Brain microvascular endothelial cell (primary cell): ENCODE measurements at regions not wholly inside any gene's neighbourhood (a gene's known extent, or its start where the extent isn't known, plus 50 kb on each side); places are given as distances from the start of the nearest gene placed in this dataset.

Experiments
- DNase-seq: peaks from one replicate; pipeline ENCODE4 v3.0.0-alpha.2; 2020
- H3K27ac ChIP-seq: fragments of 250-450 bp; sonication (Bioruptor Pico); 2 replicates; pipeline ENCODE4 v1.5.1; 2020; ENCODE audit warnings: mild to moderate bottlenecking, moderate library complexity
- H3K27me3 ChIP-seq: fragments of 250-450 bp; sonication (Bioruptor Pico); replicated peaks from 2 replicates; pipeline ENCODE4 v1.5.1; 2020; ENCODE audit warnings: mild to moderate bottlenecking
- H3K36me3 ChIP-seq: fragments of 250-450 bp; sonication (Bioruptor Pico); replicated peaks from 2 replicates; pipeline ENCODE4 v1.5.1; 2020; ENCODE audit warnings: mild to moderate bottlenecking
- H3K4me3 ChIP-seq: 2 replicates; pipeline ENCODE4 v1.5.1; 2011; ENCODE audit warnings: low read depth, mild to moderate bottlenecking, control low read depth, low read length, moderate library complexity
- in situ Hi-C: cut with HindIII; loops from 2 replicates; pipeline ENCODE4 v1.10.0; 2017; ENCODE audit warnings: low sequenced_read_pairs, low pct_ligation_motif_present
- TF ChIP-seq, protein P1 (sequence below): IDR thresholded peaks from 2 replicates; pipeline ENCODE4 v1.5.1; 2011; ENCODE audit warnings: low read depth, mild to moderate bottlenecking, moderate library complexity, low read length, control low read depth, inconsistent platforms; ENCODE audit errors: missing control alignments

DNA sequence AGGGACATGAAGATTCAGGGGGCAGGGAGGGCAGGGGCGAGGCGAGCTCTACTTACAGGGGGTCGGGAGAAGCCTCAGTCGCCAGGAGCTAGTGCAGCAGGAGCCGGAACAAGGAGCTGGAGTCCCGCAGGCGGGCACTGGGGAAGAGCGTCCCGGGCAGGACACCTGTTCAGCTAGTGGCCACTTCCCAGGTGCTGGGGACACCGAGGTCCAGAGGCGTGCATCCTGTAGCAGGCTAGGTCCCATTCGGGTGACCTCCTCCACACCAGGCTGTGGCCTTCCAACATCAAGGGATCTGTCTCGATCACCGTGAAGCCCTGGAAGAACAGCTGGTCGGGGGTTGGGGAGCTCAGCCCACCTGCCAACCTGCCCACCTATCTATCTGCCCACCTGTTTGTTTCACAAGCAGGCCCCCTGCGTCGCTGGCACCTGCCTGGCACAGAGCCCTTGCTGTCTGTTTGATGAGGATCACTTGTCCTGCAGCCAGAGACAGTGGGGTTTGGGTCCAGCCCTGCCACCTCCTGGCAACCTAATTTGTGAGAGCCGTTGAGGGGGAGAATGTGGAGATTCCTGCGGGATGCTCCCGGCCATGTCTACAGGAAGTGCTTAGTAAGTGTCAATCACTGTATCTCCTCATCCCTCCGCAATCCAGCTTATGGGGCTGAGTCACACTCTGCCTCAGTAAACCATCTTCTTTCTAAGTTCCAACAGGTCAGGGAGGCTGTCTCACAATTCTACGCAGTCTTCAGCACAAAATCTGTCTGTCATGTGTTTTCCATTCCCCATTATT, 940.9 kb downstream of the BRD1 start:
- in situ Hi-C loops: no loop called here
- Histone ChIP-seq H3K27me3 (no peaks in the 10 kb centered on the region), H3K27ac (no peak overlapping the region), H3K36me3 (no peaks in the 10 kb centered on the region), H3K4me3 (no peak overlapping the region)
- DNase-seq: no peak
- TF ChIP-seq, protein P1, sequence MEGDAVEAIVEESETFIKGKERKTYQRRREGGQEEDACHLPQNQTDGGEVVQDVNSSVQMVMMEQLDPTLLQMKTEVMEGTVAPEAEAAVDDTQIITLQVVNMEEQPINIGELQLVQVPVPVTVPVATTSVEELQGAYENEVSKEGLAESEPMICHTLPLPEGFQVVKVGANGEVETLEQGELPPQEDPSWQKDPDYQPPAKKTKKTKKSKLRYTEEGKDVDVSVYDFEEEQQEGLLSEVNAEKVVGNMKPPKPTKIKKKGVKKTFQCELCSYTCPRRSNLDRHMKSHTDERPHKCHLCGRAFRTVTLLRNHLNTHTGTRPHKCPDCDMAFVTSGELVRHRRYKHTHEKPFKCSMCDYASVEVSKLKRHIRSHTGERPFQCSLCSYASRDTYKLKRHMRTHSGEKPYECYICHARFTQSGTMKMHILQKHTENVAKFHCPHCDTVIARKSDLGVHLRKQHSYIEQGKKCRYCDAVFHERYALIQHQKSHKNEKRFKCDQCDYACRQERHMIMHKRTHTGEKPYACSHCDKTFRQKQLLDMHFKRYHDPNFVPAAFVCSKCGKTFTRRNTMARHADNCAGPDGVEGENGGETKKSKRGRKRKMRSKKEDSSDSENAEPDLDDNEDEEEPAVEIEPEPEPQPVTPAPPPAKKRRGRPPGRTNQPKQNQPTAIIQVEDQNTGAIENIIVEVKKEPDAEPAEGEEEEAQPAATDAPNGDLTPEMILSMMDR: no peak

DNA sequence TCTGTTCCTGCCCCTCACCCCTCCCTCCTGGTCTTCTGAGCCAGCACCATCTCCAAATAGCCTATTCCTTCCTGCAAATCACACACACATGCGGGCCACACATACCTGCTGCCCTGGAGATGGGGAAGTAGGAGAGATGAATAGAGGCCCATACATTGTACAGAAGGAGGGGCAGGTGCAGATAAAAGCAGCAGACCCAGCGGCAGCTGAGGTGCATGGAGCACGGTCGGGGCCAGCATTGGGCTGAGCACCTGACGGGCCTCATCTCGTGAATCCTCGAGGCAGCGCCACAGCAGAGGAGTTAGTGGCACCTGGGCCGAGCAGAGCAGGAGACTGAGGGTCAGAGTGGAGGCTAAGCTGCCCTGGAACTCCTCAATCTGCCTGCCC, 941.8 kb downstream of the BRD1 start:
- no peak overlapping the region for H3K4me3 ChIP-seq
- H3K36me3 ChIP-seq: no peaks in the 10 kb centered on the region
- in situ Hi-C loops: no loop called here
- TF ChIP-seq, protein P1: no peak
- H3K27me3 ChIP-seq: no peaks in the 10 kb centered on the region
- no peak overlapping the region for H3K27ac ChIP-seq
- no peak for DNase-seq

GRCh38 chr22:48885271-48885918, 942.3 kb downstream of the BRD1 start:
- Histone ChIP-seq H3K27me3 (no peaks in the 10 kb centered on the region), H3K4me3 (no peak overlapping the region), H3K36me3 (no peaks in the 10 kb centered on the region), H3K27ac (no peak overlapping the region)
- no peak for DNase-seq
- TF ChIP-seq, protein P1: no peak
- in situ Hi-C loops: no loop called here

GRCh38 chr22:48884786-48885185, 942.9 kb downstream of the BRD1 start:
- no peak overlapping the region for H3K27ac ChIP-seq
- H3K27me3 ChIP-seq: no peaks in the 10 kb centered on the region
- no peaks in the 10 kb centered on the region for H3K36me3 ChIP-seq
- in situ Hi-C loops: no loop called here
- no peak for DNase-seq
- no peak overlapping the region for H3K4me3 ChIP-seq
- TF ChIP-seq, protein P1: no peak

DNA sequence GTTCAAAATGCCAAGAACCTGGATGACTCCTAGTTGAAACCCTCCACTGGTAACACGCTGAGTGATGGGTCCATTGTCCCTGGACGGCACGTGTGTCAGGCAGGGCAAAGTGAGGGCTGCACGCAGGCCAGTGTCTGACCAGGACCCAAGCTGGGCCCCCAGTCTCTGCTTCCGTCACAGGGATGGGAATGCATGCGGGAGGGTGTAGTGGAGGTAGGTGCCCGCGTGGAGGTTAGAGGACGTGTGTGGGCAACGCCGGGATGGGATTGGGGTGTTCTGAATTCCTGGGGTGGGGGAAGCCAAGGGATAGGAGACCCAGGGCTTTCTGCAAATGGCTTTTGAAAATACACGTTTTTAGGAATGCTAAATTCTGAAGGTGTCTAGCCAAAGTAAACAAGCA, 943.3 kb downstream of the BRD1 start:
- TF ChIP-seq, protein P1: no peak
- in situ Hi-C loops: no loop called here
- Histone ChIP-seq H3K27me3 (no peaks in the 10 kb centered on the region), H3K27ac (no peak overlapping the region), H3K4me3 (no peak overlapping the region), H3K36me3 (no peaks in the 10 kb centered on the region)
- no peak for DNase-seq
